Tibial nerve (tissue), 4 donors: ENCODE measurements at regions not wholly inside any gene's neighbourhood (a gene's known extent, or its start where the extent isn't known, plus 50 kb on each side); places are given as distances from the start of the nearest gene placed in this dataset.

Experiments used
- DNase-seq, 2 donors: peaks; one replicate each; pipeline ENCODE4 v3.0.0-alpha.2; 2019; ENCODE audit warnings: low spot score in 2 of 2
- H3K27ac ChIP-seq, 4 donors: fragments of 200-600 bp; sonication (generic) in 3 of 4; one replicate each; pipeline ENCODE4 v1.5.1; 2017 to 2019; ENCODE audit warnings: mild to moderate bottlenecking in 1 of 4
- H3K27me3 ChIP-seq, 2 donors: fragments of 200-600 bp; sonication (generic) in 1 of 2; one replicate each; pipeline versions ENCODE4 v1.5.1 to v1.6.0; 2017 to 2019
- H3K36me3 ChIP-seq, 3 donors: fragments of 200-600 bp; sonication (generic); one replicate each; pipeline ENCODE4 v1.5.1; 2018 to 2019
- H3K4me1 ChIP-seq, 4 donors: fragments of 200-600 bp; sonication (generic) in 3 of 4; one replicate each; pipeline ENCODE4 v1.5.1; 2017 to 2019
- H3K4me3 ChIP-seq, 4 donors: fragments of 200-600 bp; sonication (generic) in 3 of 4; one replicate each; pipeline ENCODE4 v1.5.1; 2017 to 2019; ENCODE audit warnings: mild to moderate bottlenecking in 1 of 4, moderate library complexity in 1 of 4
- H3K9me3 ChIP-seq, 4 donors: fragments of 200-600 bp; sonication (generic) in 3 of 4; one replicate each; pipeline ENCODE4 v1.5.1; 2017 to 2019
- EP300 ChIP-seq, 2 donors: sonication (generic); formaldehyde crosslinking; IDR thresholded peaks; one replicate each; pipeline ENCODE4 v1.6.1; 2017; ENCODE audit warnings: antibody characterized with exemption in 2 of 2, mild to moderate bottlenecking in 1 of 2
- POLR2A ChIP-seq, 2 donors: fragments of 450-650 bp; IDR thresholded peaks; one replicate each; pipeline ENCODE4 v1.6.1; 2017; ENCODE audit warnings: antibody characterized with exemption in 2 of 2, mild to moderate bottlenecking in 2 of 2, moderate library complexity in 2 of 2
- whole genome bisulfite sequencing, 2 donors: methylation state at CpG; one replicate each; pipeline ENCODE4 v1.1.5; 2018; 5-methylcytosine and 5-hydroxymethylcytosine counted together
- TF ChIP-seq, protein P1 (sequence below), 5 experiments: fragments of 200-600 bp in 3 of 5; fragments of 450-650 bp in 2 of 5; sonication (generic) in 3 of 5; IDR thresholded peaks; one replicate each; pipeline ENCODE4 v1.5.1; 2016 to 2019; ENCODE audit warnings: antibody characterized with exemption in 5 of 5, mild to moderate bottlenecking in 3 of 5, moderate library complexity in 2 of 5

DNA sequence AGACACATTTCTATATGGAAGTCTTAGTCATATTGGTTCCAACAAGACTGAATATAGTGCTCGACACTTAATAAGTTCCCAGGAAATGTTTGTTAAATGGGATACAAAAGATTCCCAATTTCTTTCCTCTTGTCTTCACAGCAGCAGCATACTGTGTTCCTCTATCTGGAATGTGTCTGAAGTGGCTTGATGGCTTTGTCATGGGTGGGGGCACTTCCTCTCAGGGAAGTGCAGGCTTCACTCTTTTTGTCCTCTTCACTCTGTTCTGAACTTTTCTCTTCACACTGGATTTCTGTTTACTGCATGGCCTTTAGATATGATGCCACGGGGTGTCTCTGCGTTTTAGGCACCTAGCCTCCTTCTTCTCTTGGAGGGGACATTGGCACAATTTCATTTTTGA lies 127.7 kb upstream of the C9orf72 start:
- Histone ChIP-seq H3K36me3 (no peaks in the 10 kb centered on the region), H3K27ac (no peak overlapping the region), H3K27me3 (no peaks in the 10 kb centered on the region), H3K9me3 (no peaks in the 10 kb centered on the region), H3K4me3 (no peak overlapping the region), H3K4me1 (peaks cover 0 to 3% (median 0%) of the 10 kb centered on the region in 4 donors)
- WGBS, 2 donors = 69 to 76% methylated on average over 3 of the region's 3 CpGs
- peak in 1 of 2 donors; percentile 6 for TF ChIP-seq EP300 (IDR thresholded peaks at IDR 0.05)
- TF ChIP-seq, protein P1, sequence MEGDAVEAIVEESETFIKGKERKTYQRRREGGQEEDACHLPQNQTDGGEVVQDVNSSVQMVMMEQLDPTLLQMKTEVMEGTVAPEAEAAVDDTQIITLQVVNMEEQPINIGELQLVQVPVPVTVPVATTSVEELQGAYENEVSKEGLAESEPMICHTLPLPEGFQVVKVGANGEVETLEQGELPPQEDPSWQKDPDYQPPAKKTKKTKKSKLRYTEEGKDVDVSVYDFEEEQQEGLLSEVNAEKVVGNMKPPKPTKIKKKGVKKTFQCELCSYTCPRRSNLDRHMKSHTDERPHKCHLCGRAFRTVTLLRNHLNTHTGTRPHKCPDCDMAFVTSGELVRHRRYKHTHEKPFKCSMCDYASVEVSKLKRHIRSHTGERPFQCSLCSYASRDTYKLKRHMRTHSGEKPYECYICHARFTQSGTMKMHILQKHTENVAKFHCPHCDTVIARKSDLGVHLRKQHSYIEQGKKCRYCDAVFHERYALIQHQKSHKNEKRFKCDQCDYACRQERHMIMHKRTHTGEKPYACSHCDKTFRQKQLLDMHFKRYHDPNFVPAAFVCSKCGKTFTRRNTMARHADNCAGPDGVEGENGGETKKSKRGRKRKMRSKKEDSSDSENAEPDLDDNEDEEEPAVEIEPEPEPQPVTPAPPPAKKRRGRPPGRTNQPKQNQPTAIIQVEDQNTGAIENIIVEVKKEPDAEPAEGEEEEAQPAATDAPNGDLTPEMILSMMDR (IDR thresholded peaks at IDR 0.05) = no peak
- TF ChIP-seq POLR2A (IDR thresholded peaks at IDR 0.05) = no peak
- no peak for DNase-seq

DNA sequence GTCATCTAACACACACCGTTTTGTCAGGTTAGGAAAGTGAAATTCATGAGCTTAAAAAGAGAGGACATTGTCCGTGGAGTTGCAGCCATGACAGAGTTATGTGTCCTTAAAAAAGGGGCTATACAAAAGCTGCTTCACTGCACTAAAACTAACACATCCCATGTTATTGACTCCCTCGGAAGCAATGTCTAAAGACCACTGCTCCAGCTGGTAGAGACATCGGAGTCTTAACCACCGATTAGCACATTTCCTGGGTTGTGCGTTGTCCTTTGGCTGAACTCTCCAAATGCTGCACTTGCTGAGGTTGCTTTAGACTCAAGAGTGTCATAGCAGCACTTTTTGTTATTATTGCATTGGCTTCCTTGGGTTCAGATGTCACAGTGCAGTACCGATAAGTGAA lies 128.3 kb upstream of the C9orf72 start:
- WGBS, 2 donors = 11 to 13% methylated on average over 7 of the region's 7 CpGs
- H3K27me3 ChIP-seq = no peaks in the 10 kb centered on the region
- H3K9me3 ChIP-seq = no peaks in the 10 kb centered on the region
- TF ChIP-seq POLR2A (IDR thresholded peaks at IDR 0.05) = no peak
- TF ChIP-seq, protein P1 (IDR thresholded peaks at IDR 0.05) = no peak
- peak in 1 of 2 donors; percentile 86 for TF ChIP-seq EP300 (IDR thresholded peaks at IDR 0.05)
- H3K36me3 ChIP-seq = no peaks in the 10 kb centered on the region
- H3K27ac ChIP-seq = no peak overlapping the region
- H3K4me3 ChIP-seq = no peak overlapping the region
- H3K4me1 ChIP-seq = peaks cover 0 to 3% (median 0%) of the 10 kb centered on the region in 4 donors
- DNase-seq = peak in 1 of 2 donors; percentile 45

DNA sequence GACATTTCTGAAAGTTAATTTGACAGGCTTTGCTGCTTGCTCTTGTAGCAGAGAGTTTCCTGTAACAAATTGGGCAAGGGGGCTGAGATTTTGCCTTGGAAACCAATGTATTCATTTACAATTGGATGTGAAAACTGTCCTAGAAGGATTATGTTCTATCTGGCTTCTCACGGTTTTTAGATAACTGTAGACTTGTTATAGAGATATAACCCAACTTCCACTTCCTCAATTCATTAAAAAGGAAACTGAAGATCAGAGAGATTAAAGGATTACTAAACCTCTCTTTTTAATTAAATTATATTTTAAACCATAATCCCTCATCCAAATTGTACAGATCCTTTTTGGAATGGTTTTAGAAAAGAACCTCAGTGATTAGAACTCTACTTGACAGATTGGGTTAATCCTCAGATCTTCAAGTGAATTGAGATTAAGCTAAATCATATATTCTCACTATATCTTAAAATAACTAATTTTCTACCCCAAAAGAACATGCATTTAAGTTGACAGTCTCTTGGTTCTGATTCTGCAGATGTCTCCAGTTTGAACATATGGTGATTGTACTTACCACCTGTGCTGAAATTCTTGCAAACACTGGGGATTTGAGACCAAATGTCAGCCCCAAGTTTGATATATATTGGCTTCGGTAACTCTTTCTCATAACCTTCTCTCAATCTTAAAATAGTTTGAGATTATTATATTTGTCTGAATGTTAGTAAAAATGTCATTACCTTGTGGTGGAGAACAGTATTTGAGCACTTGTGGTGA lies 130.1 kb upstream of the C9orf72 start:
- TF ChIP-seq POLR2A (IDR thresholded peaks at IDR 0.05) = no peak
- TF ChIP-seq EP300 (IDR thresholded peaks at IDR 0.05) = no peak
- TF ChIP-seq, protein P1 (IDR thresholded peaks at IDR 0.05) = no peak
- WGBS, 2 donors = 70 to 75% methylated on average over 2 of the region's 2 CpGs

DNA sequence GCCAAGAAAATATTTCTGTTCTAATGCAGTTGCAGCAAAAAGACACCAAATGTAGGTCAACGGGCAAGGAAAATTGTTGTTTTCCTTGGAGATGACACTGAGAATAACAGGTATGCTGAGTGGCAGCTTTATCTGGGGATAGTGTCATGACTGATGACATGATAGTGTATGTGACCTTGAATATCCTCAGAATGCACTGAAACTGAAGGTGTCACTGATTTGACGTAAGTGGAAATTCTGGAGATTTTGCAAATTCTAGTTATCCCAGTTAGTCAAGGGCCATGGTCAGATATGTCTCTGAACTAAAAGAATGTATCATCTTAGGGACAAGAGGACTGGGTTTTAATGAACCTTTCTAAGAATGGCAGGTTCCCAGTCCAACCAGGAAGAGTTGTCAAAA lies 138.0 kb upstream of the C9orf72 start:
- Histone ChIP-seq H3K9me3 (peaks cover 0 to 12% (median 0%) of the 10 kb centered on the region in 4 donors), H3K27me3 (no peaks in the 10 kb centered on the region), H3K4me1 (no peaks in the 10 kb centered on the region), H3K27ac (no peak overlapping the region), H3K4me3 (no peak overlapping the region), H3K36me3 (no peaks in the 10 kb centered on the region)
- WGBS, 2 donors = 87 to 88% methylated on average over 2 of the region's 2 CpGs
- no peak for DNase-seq
- no peak for TF ChIP-seq EP300 (IDR thresholded peaks at IDR 0.05)
- TF ChIP-seq, protein P1 (IDR thresholded peaks at IDR 0.05) = no peak
- no peak for TF ChIP-seq POLR2A (IDR thresholded peaks at IDR 0.05)

More for the DNA sequence above, 130.1 kb upstream of the C9orf72 start:
- H3K4me3 ChIP-seq = no peak overlapping the region
- no peaks in the 10 kb centered on the region for H3K36me3 ChIP-seq
- no peak for DNase-seq
- H3K4me1 ChIP-seq = peaks cover 0 to 3% (median 0%) of the 10 kb centered on the region in 4 donors
- no peaks in the 10 kb centered on the region for H3K9me3 ChIP-seq
- no peak overlapping the region for H3K27ac ChIP-seq
- no peaks in the 10 kb centered on the region for H3K27me3 ChIP-seq

DNA sequence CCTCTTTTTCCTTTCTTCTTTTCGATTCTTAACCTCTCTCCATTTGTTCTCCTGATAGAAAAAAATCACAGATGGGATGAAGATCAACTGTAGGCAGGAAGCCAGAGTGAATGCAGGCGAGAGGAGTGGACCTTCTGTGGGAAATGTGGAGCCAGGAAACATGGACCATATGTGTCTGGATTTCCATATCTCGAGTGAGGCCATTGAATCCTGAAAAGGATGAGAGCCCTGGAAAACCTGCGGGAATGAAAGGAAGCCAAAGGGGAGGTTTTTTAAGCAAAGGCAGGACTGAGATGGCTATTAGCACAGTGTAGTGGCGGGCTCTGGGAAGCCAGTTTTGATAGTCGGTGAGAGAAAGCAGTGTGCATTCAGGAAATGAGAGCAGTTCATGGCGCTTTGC lies 139.5 kb upstream of the C9orf72 start:
- 55 to 57% methylated on average over 7 of the region's 7 CpGs for WGBS, 2 donors
- TF ChIP-seq, protein P1 (IDR thresholded peaks at IDR 0.05) = no peak
- TF ChIP-seq POLR2A (IDR thresholded peaks at IDR 0.05) (no peak), EP300 (IDR thresholded peaks at IDR 0.05) (no peak)

More for the DNA sequence above, 139.5 kb upstream of the C9orf72 start:
- Histone ChIP-seq H3K4me3 (no peak overlapping the region), H3K36me3 (no peaks in the 10 kb centered on the region), H3K4me1 (no peaks in the 10 kb centered on the region), H3K27me3 (no peaks in the 10 kb centered on the region), H3K27ac (no peak overlapping the region), H3K9me3 (peaks cover 0 to 12% (median 0%) of the 10 kb centered on the region in 4 donors)
- DNase-seq = no peak
